ENCODE measurements at regions not wholly inside any gene's neighbourhood (a gene's known extent, or its start where the extent isn't known, plus 50 kb on each side); places are given as distances from the start of the nearest gene placed in this dataset.

DNA sequence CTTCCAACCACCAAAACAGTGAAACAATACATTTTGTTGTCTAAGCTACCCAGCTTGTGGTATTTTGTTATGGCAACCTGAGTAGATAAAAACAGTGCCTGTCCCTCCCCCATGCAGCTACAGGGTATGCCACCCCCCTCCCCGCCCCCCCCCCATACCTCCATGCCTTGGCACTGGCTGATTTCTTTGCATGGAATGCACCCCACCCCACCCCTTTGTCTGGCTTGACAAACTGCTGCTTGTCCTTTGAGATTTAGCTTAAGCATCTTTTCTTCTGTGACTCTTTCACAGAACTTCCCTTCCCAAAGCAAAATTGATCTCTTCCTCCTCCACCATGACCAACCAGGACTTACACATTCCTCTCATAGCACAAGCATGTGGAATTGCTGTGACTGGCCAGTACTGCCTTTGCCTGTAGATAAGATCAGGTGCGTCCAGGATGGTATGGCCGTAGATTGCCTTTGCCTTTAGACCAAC, 64.6 kb upstream of the ADGRF1 start:
- TF ChIP-seq POLR2A (IDR thresholded peaks at IDR 0.05): no peak
- TF ChIP-seq, protein P1, sequence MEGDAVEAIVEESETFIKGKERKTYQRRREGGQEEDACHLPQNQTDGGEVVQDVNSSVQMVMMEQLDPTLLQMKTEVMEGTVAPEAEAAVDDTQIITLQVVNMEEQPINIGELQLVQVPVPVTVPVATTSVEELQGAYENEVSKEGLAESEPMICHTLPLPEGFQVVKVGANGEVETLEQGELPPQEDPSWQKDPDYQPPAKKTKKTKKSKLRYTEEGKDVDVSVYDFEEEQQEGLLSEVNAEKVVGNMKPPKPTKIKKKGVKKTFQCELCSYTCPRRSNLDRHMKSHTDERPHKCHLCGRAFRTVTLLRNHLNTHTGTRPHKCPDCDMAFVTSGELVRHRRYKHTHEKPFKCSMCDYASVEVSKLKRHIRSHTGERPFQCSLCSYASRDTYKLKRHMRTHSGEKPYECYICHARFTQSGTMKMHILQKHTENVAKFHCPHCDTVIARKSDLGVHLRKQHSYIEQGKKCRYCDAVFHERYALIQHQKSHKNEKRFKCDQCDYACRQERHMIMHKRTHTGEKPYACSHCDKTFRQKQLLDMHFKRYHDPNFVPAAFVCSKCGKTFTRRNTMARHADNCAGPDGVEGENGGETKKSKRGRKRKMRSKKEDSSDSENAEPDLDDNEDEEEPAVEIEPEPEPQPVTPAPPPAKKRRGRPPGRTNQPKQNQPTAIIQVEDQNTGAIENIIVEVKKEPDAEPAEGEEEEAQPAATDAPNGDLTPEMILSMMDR (IDR thresholded peaks at IDR 0.05 in 4 of 5, conservative IDR thresholded peaks at IDR 0.05 in 1 of 5): no peak
